ENCODE measurements at regions not wholly inside any gene's neighbourhood (a gene's known extent, or its start where the extent isn't known, plus 50 kb on each side); places are given as distances from the start of the nearest gene placed in this dataset.
"Not testable (repeated sequence)": the region's sequence is repeated elsewhere in the genome, so short reads cannot be mapped to it uniquely, and the experiment has no call there.

DNA sequence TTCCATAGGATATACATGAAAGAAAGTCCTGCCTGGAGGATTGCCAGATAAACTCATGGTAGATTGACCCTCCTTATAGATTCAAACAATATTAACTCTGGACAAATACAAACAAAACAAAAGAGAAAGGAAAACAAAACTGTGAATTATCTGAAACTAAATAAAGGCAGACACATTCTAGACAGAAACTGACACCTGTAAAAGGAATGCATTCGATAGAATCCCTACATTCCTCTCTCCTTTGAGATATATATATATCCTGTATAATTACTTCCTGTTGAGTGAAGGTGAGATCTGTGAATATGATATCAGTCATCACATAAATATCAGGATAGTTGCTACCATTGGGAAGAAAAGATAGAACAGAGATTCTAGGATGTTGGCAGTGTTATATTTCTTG lies 948.4 kb upstream of the ATXN7L3B start:
- DNase-seq (ENCODE audit: low read depth, low spot score): no peak
- H3K4me3 ChIP-seq (ENCODE audit: low read depth, low read length): no peak overlapping the region
- TF ChIP-seq, protein P1, sequence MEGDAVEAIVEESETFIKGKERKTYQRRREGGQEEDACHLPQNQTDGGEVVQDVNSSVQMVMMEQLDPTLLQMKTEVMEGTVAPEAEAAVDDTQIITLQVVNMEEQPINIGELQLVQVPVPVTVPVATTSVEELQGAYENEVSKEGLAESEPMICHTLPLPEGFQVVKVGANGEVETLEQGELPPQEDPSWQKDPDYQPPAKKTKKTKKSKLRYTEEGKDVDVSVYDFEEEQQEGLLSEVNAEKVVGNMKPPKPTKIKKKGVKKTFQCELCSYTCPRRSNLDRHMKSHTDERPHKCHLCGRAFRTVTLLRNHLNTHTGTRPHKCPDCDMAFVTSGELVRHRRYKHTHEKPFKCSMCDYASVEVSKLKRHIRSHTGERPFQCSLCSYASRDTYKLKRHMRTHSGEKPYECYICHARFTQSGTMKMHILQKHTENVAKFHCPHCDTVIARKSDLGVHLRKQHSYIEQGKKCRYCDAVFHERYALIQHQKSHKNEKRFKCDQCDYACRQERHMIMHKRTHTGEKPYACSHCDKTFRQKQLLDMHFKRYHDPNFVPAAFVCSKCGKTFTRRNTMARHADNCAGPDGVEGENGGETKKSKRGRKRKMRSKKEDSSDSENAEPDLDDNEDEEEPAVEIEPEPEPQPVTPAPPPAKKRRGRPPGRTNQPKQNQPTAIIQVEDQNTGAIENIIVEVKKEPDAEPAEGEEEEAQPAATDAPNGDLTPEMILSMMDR (IDR thresholded peaks at IDR 0.05; ENCODE audit: low read depth, low read length): no peak
- in situ Hi-C loops (cut with HindIII; ENCODE audit: low sequenced_read_pairs): no loop called here

DNA sequence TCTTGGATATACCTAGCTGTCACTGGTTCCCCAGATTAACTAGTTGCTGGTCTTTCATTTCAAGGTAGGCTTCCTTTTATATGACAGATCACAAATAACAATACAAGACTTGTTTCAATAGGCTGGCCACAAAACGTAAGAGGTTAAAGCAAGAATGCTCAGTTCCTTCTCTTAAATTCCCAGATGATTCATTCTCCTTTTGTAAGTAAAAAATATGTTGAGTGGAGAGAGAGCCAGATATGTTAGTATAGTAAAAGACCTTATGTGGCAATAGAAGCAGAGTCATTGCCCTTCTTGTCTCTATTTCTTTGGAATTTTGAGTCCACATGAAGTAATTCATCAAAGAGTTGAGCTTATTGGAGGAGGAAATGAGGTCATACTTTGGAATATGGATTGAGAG lies 939.0 kb upstream of the ATXN7L3B start:
- TF ChIP-seq, protein P1 (IDR thresholded peaks at IDR 0.05; ENCODE audit: low read depth, low read length): no peak
- peak; percentile 22 for DNase-seq (ENCODE audit: low read depth, low spot score)
- no peak overlapping the region for H3K4me3 ChIP-seq (ENCODE audit: low read depth, low read length)
- in situ Hi-C loops (cut with HindIII; ENCODE audit: low sequenced_read_pairs): no loop called here

DNA sequence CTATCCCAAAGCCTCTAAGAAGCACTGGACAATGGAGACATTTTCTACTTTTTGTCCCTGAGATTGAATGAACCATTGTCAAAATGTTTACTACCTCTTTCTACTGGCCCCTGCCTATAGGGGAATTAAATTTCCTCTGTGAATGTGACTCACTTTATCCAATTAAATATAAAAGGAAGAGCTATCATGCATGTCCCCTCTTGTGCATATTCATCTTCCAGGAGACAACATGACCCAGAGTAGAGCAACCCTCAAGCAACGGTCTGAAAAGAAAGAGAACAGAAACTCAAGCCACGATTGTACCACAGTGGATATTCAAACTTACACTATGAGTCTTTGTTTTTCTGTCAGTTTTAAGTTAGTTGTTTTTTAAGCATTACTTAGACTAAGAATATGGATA lies 938.4 kb upstream of the ATXN7L3B start:
- H3K4me3 ChIP-seq (ENCODE audit: low read depth, low read length): no peak overlapping the region
- in situ Hi-C loops (cut with HindIII; ENCODE audit: low sequenced_read_pairs): no loop called here
- TF ChIP-seq, protein P1 (IDR thresholded peaks at IDR 0.05; ENCODE audit: low read depth, low read length): no peak
- DNase-seq (ENCODE audit: low read depth, low spot score): no peak

DNA sequence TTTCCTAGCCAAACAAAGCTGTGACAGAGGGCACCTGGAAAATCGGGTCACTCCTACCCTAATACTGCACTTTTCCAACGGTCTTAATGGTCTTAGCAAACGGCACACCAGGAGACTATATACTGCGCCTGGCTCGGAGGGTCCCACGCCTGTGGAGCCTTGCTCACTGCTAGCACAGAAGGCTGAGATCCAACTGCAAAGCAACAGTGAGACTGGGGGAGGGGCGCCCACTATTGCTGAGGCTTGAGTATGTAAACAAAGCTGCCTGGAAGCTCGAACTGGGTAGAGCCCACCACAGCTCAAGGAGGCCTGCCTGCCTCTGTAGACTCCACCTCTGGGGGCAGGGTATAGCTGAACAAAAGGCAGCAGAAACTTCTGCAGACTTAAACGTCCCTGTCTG lies 931.7 kb upstream of the ATXN7L3B start:
- H3K4me3 ChIP-seq (ENCODE audit: low read depth, low read length); DNase-seq (ENCODE audit: low read depth, low spot score); in situ Hi-C loops (cut with HindIII; ENCODE audit: low sequenced_read_pairs): not testable (repeated sequence)

DNA sequence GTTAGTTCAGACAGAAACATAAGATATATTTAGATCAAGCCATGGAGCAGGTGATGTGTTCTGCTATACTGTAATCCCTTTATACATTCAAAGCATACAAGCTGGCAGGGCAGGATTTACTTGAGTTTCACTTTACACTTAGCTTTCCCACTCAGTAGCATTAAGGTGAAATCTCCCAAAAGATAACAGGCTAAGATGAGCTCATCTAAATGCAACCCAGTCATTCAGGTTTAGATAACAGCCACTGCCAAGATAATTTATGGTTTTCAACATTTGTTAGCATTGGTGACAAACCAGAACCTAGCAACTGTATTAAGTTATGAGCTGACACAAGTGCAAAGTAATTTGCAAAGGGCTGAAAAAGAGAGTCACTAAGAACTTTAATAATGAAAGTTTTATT lies 925.1 kb upstream of the ATXN7L3B start:
- in situ Hi-C loops (cut with HindIII; ENCODE audit: low sequenced_read_pairs): no loop called here
- no peak overlapping the region for H3K4me3 ChIP-seq (ENCODE audit: low read depth, low read length)
- TF ChIP-seq, protein P1 (IDR thresholded peaks at IDR 0.05; ENCODE audit: low read depth, low read length): no peak
- no peak for DNase-seq (ENCODE audit: low read depth, low spot score)

DNA sequence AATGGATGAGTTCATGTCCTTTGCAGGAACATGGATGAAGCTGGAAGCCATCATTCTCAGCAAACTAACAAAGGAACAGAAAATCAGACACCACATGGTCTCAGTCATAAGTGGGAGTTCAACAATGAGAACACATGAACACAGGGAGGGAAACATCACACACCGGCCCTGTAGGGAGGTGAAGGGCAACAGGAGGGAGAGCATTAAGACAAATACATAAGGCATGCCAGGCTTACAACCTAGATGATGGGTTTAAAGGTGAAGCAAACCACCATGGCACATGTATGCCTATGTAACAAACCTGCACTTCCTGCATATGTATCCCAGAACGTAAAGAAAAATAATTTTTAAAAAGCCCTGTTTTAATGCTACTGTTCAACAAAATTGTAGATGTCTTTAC lies 914.2 kb upstream of the ATXN7L3B start:
- in situ Hi-C loops (cut with HindIII; ENCODE audit: low sequenced_read_pairs): no loop called here

DNA sequence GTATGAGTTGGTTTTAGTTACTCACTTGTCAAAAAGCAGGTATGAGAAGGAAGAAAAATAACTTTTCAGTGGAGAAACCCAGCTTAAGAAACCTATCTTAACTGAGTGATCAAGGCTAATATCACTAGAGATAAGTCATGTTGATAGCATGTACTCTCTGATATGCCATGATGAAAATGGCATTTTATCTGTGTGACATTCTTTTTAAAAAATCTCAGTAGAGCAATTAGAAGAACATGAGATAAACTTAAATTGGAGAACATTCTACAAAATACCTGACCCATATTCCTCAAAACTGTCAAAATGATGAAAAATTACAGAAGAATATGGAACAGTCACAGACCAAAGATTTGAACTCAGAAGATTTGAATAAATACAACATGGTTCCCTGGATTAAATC lies 912.4 kb upstream of the ATXN7L3B start:
- in situ Hi-C loops (cut with HindIII; ENCODE audit: low sequenced_read_pairs): no loop called here
- no peak for DNase-seq (ENCODE audit: low read depth, low spot score)
- no peak overlapping the region for H3K4me3 ChIP-seq (ENCODE audit: low read depth, low read length)
- TF ChIP-seq, protein P1 (IDR thresholded peaks at IDR 0.05; ENCODE audit: low read depth, low read length): no peak

More for the DNA sequence above, 914.2 kb upstream of the ATXN7L3B start:
- DNase-seq (ENCODE audit: low read depth, low spot score): no peak
- TF ChIP-seq, protein P1 (IDR thresholded peaks at IDR 0.05; ENCODE audit: low read depth, low read length): no peak
- H3K4me3 ChIP-seq (ENCODE audit: low read depth, low read length): no peak overlapping the region
